HG02678 (cell line): ENCODE measurements at regions not wholly inside any gene's neighbourhood (a gene's known extent, or its start where the extent isn't known, plus 50 kb on each side); places are given as distances from the start of the nearest gene placed in this dataset.

Source experiments
- ATAC-seq: cut with Tn5 transposase; IDR thresholded peaks from one replicate; pipeline ENCODE4 v1.9.1; 2021; ENCODE audit warnings: mild to moderate bottlenecking, moderate library complexity; ENCODE audit not compliant: unreplicated experiment

- no peak for ATAC-seq
Observed at GRCh38 chr1:82640352-82640751, 839.6 kb downstream of the ADGRL2 start.

- no peak for ATAC-seq
Observed at GRCh38 chr1:82634266-82634665, 833.5 kb downstream of the ADGRL2 start.

- no peak for ATAC-seq
Observed at GRCh38 chr1:82632155-82632554, 831.4 kb downstream of the ADGRL2 start.

DNA sequence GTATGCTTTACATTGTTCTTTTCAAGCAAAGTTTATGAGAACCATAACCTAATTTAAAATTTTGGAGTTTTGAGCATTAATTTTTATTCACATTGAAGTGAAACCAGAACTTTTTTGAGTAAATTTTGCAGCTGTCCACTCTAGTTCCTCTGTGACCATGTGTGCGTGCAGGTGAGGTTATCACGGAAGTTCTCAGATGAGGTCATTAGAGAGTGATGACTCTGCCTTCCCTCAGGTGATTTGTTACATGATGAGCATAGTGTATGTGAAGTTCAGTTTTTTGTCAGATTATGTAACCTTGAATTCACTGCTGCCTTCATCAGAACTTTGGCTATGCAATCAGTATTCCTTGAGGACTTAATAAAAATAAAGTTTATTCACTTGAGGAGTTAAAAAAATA, 828.2 kb downstream of the ADGRL2 start:
- no peak for ATAC-seq

- ATAC-seq = no peak
Observed at GRCh38 chr1:82625537-82625936, 824.8 kb downstream of the ADGRL2 start.

DNA sequence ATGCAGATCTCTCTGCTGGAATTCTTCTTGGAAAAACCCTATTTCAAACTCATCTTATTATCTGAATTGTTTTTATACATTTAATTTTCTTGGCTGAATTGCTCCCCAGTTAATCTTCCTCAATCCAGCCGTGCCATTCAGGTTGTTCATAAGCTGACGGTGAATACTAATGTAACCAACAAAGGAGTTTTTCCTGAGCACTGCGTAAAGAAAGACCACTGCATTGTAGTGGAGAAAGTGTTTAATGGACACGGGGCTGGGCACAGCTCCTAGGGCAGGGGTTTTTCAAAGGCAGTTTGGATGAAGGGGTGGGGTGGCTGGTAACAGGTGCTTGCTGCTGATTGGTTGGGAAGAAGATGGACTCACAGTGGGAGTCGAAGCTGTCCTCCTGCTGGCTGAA, 820.3 kb downstream of the ADGRL2 start:
- ATAC-seq = no peak

DNA sequence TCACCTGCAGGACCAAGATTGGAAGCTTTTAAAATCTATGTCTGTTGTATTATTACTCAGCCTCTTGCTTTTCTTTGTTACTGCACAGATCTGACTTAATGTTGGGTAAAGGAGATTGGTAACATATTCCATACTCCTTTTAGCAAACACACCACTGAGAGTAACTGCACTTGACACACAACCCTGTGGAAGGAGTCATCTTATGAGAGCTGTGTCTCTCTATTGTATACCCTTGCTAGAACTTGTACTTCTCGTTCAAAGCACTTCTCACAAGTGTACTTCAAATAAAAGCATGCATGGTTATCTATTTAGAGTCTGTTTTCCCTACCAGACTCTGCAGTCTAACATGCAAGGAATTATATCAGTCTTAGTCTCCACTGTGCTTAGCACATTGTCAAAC, 813.4 kb downstream of the ADGRL2 start:
- no peak for ATAC-seq

DNA sequence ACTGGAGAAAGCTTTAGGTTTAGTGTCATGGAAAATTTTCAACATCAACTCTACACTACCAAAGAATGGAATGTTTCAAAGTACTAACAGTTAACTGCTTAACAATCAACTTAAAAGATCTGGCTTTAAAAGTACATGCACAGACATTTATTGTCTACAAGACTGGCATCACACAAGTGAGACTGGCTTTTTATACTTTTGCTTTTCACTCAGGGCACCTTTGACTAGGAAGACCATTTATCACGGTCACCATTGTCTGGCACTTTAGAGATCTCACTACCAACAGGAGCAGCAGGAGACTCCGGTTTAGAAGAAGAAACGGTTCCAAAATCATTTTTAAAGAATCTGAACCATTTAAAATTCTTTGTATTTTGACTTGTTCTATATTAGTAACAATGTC, 812.3 kb downstream of the ADGRL2 start:
- ATAC-seq = no peak

DNA sequence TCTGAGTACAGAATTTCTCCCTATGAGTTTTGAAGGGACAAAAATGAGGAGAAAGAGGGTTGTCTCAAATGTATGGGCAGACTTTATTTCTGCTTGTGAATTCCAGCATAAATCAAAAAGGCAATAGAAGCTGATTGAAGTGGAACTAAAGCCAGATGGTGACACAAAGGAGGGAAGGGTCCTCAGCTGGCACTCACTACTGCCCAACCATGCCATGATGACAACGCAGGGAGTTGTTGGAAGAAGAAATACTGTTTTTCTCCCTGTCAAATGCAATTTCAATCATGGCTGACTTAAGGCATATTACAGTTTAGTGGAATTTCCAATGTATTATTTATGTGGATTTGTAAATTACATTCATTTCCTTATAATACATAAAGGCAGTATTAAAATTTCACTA, 805.8 kb downstream of the ADGRL2 start:
- ATAC-seq = no peak

GRCh38 chr1:82604524-82604923, 803.8 kb downstream of the ADGRL2 start:
- ATAC-seq = no peak

DNA sequence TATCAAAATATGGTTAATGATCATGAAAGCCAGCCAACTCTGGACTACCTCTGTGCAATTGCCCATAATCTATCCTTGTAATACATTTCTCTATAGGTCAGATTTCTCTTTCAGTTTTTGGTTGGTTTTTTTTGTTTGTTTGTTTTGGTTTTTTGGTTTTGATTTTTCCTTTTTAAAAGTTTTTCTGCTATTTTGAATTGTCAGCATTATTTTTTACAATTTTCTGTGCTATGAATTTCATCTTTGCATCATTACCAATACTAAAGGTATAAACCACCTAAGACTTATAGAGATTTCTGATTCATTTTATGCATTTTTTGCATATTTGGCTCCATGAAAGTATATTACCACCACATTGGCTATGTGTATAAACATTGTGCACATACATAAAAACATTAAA, 799.6 kb downstream of the ADGRL2 start:
- no peak for ATAC-seq

DNA sequence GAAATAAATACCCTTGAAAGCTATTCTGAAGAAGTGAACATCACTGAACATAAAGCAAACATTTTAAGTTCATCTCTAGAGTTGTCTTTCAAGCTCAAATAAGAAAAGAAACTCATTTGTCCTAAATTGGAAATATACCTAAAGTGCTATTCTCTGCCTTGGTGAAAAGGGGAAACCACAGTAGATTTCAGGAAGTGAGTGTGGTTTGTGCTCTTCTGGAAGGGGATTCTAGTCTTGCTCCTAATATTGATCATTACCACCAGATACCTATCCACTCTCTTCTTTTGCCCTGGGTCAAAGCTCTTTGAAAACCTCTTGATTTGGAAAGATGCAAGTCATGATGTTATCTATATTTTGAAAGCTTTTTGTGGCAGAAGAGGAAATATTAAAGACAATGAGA, 798.1 kb downstream of the ADGRL2 start:
- ATAC-seq = no peak

- ATAC-seq = no peak
Observed at GRCh38 chr1:82598337-82598736, 797.6 kb downstream of the ADGRL2 start.

DNA sequence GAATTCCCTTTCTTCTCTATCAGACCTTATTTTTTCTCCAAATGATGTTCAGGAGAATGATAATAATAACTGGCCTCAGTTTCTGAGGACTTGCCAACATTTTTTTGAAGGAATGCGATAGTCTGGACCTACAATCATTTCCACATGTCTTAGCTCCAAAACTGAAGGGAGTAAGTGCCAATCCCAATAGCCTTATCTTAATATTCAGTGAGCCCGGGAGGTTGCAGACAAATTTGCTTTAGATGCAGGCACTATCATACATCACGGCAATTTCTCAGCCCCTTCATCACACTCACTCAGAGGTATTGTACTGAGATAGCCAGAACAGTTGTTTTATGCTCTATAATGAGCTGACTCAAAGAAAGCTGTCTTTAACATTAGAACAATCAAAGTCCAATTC, 796.9 kb downstream of the ADGRL2 start:
- no peak for ATAC-seq

GRCh38 chr1:82597141-82597540, 796.4 kb downstream of the ADGRL2 start:
- ATAC-seq = no peak

DNA sequence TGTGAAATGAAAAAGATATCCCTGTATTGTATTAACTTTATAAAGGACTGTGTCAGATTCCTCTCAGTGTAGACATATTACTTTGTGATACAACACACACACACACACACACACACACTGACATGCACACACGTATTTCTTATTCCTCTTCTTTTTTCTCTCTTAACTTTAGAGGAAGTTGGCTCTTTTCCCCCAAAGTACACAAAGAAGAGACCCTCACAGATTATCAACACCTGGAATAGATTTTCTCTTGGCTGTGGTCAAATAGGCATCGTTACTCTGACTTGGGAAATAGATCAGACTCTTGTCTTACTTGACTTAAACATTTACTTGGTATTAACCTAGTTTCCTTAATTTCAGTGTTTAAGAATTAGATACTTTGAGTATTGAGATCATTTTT, 792.8 kb downstream of the ADGRL2 start:
- no peak for ATAC-seq

- no peak for ATAC-seq
Observed at GRCh38 chr1:82589588-82589987, 788.9 kb downstream of the ADGRL2 start.

- ATAC-seq = no peak
Observed at GRCh38 chr1:82587371-82587770, 786.6 kb downstream of the ADGRL2 start.

- no peak for ATAC-seq
Observed at GRCh38 chr1:82586473-82586872, 785.7 kb downstream of the ADGRL2 start.

GRCh38 chr1:82582347-82582746, 781.6 kb downstream of the ADGRL2 start:
- no peak for ATAC-seq

- ATAC-seq = no peak
Observed at GRCh38 chr1:82578086-82578726, 777.5 kb downstream of the ADGRL2 start.

DNA sequence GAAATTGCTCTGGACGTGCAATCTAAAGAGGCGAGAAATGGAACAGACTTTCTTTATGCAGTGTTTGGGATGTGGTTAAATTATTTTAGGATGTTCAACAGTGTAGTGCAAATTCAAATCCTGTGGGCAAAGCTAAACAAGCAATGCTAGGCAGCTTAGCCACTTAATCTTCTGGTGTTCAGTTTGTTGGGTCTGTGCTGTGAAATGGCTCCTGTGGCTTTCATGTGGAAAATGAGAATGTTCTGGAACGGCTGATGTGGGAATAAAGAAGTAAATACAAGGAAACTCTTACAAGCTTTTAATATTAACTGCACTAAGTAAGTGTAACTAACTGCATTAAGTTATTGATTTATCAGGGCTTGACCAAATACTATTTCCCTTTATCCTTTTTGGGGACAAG, 766.6 kb downstream of the ADGRL2 start:
- ATAC-seq = no peak

GRCh38 chr1:82565546-82565945, 764.8 kb downstream of the ADGRL2 start:
- ATAC-seq = no peak
